ENCODE measurements at regions not wholly inside any gene's neighbourhood (a gene's known extent, or its start where the extent isn't known, plus 50 kb on each side); places are given as distances from the start of the nearest gene placed in this dataset.
"Not testable (repeated sequence)": the region's sequence is repeated elsewhere in the genome, so short reads cannot be mapped to it uniquely, and the experiment has no call there.

DNA sequence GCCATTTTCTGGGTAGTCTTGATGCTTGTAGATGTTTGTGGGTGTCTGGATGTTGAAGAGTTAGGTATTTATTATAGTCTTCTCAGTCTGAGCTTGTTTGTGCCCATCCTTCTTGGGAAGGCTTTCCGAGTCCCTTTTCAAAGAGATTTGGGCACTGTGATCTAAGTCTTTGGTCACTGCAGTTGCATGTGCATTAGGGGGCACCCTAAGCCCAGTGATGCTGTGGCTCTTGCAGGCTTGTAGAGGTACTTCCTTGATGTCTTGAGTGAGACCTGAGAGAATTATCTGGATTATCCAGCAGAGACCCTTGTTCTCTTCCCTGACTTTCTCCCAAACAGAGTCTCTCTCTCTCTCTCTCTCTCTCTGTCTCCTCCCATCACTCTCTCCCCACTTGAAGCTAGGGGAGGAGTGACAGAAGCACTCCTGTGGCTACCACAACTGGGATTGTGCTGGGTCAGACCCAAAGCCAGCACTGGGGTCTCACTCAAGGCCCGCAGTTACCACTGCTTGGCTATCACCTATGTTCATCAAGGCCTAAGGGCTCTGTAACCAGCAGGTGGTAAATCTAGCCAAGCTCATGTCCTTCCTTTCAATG is 68.5 kb downstream of the TMCO5A start:
- H3K36me3 ChIP-seq (ENCODE audit: control insufficient read depth, insufficient read depth, low read length), result no peaks in the 10 kb centered on the region
- peaks cover 8% of the 10 kb centered on the region for H3K4me1 ChIP-seq (ENCODE audit: control insufficient read depth, insufficient read depth, low read length)
- no peaks in the 10 kb centered on the region for H3K9me3 ChIP-seq (ENCODE audit: control insufficient read depth, low read length)
- no peak overlapping the region for H3K9ac ChIP-seq (ENCODE audit: low read length)
- H3K27me3 ChIP-seq (ENCODE audit: control insufficient read depth, insufficient read depth, low read length), result no peaks in the 10 kb centered on the region
- no peak overlapping the region for H3K4me3 ChIP-seq (ENCODE audit: low read length)

DNA sequence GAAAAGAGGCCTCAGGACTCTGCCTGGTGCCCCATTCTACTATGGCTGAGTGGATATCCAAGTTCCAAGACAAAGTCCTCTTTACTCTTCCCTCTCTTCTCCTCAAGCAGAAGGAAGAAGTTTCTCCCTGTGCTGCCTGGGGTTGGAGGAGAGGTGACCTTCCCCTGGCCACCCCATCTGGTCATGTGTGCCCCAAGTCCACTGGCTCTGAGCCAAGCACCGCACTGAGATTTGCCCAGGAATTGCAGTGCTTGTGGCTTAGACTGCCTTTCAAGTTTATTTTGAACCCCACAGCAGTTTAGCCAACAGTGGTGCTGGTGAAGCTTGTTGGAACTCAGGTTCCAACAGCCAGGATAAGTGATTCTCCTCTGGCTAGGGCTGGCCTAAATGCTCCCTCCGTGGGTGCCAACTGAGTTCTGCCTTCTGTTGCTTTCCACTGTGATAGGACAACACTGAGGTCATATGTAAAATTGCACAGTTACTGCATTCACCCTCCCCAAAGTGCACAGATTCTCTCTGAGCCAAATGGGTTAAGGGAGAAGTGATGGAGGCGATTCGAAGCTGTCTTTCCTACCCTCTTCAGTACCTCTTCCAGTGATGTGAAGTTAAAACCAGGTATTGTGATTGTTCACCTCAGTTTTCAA is 69.9 kb downstream of the TMCO5A start:
- Histone ChIP-seq H3K4me1 (ENCODE audit: control insufficient read depth, insufficient read depth, low read length) (peaks cover 8% of the 10 kb centered on the region), H3K4me3 (ENCODE audit: low read length) (no peak overlapping the region), H3K27me3 (ENCODE audit: control insufficient read depth, insufficient read depth, low read length) (no peaks in the 10 kb centered on the region), H3K9me3 (ENCODE audit: control insufficient read depth, low read length) (no peaks in the 10 kb centered on the region), H3K9ac (ENCODE audit: low read length) (no peak overlapping the region), H3K36me3 (ENCODE audit: control insufficient read depth, insufficient read depth, low read length) (no peaks in the 10 kb centered on the region)

DNA sequence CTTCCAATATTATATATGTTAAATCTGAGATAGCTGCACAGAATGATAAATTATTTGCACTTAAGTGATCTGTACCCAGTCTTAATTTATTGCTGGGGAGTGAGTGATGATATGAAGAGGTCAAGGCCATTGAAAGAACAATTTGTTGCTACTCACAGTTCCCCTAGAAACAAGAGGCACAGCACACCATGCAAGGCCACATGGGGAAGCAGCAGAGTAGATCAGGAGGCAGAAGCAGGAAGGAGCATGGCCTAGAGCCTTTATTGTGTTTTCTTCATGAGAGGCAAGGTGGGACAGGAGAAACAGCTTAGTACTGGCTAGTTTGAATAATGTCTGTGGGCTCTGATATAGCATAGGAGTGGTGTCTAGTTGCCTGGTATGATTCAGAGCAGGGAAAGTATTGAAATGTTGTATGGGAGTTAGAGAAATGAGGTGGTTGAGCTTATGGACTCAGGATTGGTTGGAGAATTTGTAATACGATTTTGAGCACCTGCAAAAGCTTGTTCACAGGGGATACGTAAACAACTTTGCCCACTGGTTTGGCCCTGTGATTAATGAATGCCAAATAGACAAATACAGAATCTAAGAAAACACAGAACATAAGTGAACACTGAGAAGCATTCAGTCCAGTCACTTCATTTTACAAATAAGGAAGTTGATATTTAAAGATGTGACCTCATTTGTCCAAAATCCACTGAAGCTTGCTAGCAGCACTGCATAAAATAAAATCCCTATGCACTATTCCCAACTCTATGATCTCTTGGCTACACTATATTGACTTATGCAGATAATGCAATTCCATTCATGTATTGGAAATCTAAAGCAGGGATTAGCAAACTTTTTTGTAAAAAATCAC is 71.7 kb downstream of the TMCO5A start:
- no peaks in the 10 kb centered on the region for H3K9me3 ChIP-seq (ENCODE audit: control insufficient read depth, low read length)
- H3K4me3 ChIP-seq (ENCODE audit: low read length), result no peak overlapping the region
- H3K4me1 ChIP-seq (ENCODE audit: control insufficient read depth, insufficient read depth, low read length), result peaks cover 8% of the 10 kb centered on the region
- no peak overlapping the region for H3K9ac ChIP-seq (ENCODE audit: low read length)
- no peaks in the 10 kb centered on the region for H3K36me3 ChIP-seq (ENCODE audit: control insufficient read depth, insufficient read depth, low read length)
- no peaks in the 10 kb centered on the region for H3K27me3 ChIP-seq (ENCODE audit: control insufficient read depth, insufficient read depth, low read length)

- peaks cover 8% of the 10 kb centered on the region for H3K4me1 ChIP-seq (ENCODE audit: control insufficient read depth, insufficient read depth, low read length)
- H3K4me3 ChIP-seq (ENCODE audit: low read length), result no peak overlapping the region
- H3K9ac ChIP-seq (ENCODE audit: low read length), result no peak overlapping the region
- no peaks in the 10 kb centered on the region for H3K9me3 ChIP-seq (ENCODE audit: control insufficient read depth, low read length)
- no peaks in the 10 kb centered on the region for H3K36me3 ChIP-seq (ENCODE audit: control insufficient read depth, insufficient read depth, low read length)
- no peaks in the 10 kb centered on the region for H3K27me3 ChIP-seq (ENCODE audit: control insufficient read depth, insufficient read depth, low read length)
These were observed 76.0 kb downstream of the TMCO5A start for GRCh38 chr15:38010395-38010794.

DNA sequence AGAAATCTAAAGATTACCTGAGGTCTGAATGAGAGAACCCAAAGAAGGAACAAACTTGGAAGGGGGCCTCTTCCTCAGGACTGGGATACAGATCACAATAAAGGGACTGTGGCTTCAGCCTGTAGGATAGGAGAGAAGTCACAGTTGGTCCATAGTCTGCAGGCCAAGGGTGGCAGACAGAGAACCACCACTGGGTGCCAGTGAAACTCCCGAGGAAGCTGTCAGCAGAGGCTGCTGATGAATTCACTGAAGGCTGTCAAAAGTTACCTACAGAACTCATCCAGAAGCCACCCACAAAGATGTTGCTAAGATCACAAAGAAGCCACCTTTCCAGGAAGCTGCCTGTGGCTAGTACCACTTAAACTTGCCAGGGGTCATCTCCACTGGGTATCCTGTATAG is 78.5 kb downstream of the TMCO5A start:
- Histone ChIP-seq H3K36me3 (ENCODE audit: control insufficient read depth, insufficient read depth, low read length) (no peaks in the 10 kb centered on the region), H3K27me3 (ENCODE audit: control insufficient read depth, insufficient read depth, low read length) (no peaks in the 10 kb centered on the region), H3K4me1 (ENCODE audit: control insufficient read depth, insufficient read depth, low read length) (no peaks in the 10 kb centered on the region), H3K4me3 (ENCODE audit: low read length) (no peak overlapping the region), H3K9ac (ENCODE audit: low read length) (no peak overlapping the region), H3K9me3 (ENCODE audit: control insufficient read depth, low read length) (no peaks in the 10 kb centered on the region)

DNA sequence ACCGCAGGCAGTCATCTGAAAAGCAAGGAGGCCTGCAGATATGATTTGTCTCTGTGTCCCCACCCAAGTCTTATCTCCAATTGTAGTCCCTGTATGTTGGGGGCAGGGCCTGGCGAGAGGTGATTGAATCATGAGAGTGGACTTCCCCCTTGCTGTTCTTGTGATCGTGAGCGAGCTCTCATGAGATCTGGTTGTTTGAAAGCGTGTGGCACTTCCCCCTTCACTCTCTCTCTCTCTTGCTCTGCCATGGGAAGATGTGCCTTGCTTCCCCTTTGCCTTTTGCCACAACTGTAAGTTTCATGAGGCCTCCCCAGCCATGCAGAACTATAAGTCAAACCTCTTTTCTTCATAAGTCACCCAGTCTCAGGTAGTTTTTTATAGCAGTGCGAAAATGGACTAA is 83.3 kb downstream of the TMCO5A start:
- Histone ChIP-seq H3K36me3 (ENCODE audit: control insufficient read depth, insufficient read depth, low read length) (no peaks in the 10 kb centered on the region), H3K9me3 (ENCODE audit: control insufficient read depth, low read length) (no peaks in the 10 kb centered on the region), H3K4me3 (ENCODE audit: low read length) (no peak overlapping the region), H3K4me1 (ENCODE audit: control insufficient read depth, insufficient read depth, low read length) (no peaks in the 10 kb centered on the region), H3K9ac (ENCODE audit: low read length) (no peak overlapping the region), H3K27me3 (ENCODE audit: control insufficient read depth, insufficient read depth, low read length) (no peaks in the 10 kb centered on the region)

GRCh38 chr15:38019066-38019465 is 84.6 kb downstream of the TMCO5A start:
- no peaks in the 10 kb centered on the region for H3K27me3 ChIP-seq (ENCODE audit: control insufficient read depth, insufficient read depth, low read length)
- no peaks in the 10 kb centered on the region for H3K4me1 ChIP-seq (ENCODE audit: control insufficient read depth, insufficient read depth, low read length)
- no peaks in the 10 kb centered on the region for H3K36me3 ChIP-seq (ENCODE audit: control insufficient read depth, insufficient read depth, low read length)
- H3K4me3 ChIP-seq (ENCODE audit: low read length), result no peak overlapping the region
- H3K9ac ChIP-seq (ENCODE audit: low read length), result no peak overlapping the region
- H3K9me3 ChIP-seq (ENCODE audit: control insufficient read depth, low read length), result no peaks in the 10 kb centered on the region

- Histone ChIP-seq H3K4me1 (ENCODE audit: control insufficient read depth, insufficient read depth, low read length) (no peaks in the 10 kb centered on the region), H3K9ac (ENCODE audit: low read length) (no peak overlapping the region), H3K27me3 (ENCODE audit: control insufficient read depth, insufficient read depth, low read length) (no peaks in the 10 kb centered on the region), H3K36me3 (ENCODE audit: control insufficient read depth, insufficient read depth, low read length) (no peaks in the 10 kb centered on the region), H3K4me3 (ENCODE audit: low read length) (no peak overlapping the region), H3K9me3 (ENCODE audit: control insufficient read depth, low read length) (no peaks in the 10 kb centered on the region)
These were observed 86.8 kb downstream of the TMCO5A start for GRCh38 chr15:38021259-38021658.

DNA sequence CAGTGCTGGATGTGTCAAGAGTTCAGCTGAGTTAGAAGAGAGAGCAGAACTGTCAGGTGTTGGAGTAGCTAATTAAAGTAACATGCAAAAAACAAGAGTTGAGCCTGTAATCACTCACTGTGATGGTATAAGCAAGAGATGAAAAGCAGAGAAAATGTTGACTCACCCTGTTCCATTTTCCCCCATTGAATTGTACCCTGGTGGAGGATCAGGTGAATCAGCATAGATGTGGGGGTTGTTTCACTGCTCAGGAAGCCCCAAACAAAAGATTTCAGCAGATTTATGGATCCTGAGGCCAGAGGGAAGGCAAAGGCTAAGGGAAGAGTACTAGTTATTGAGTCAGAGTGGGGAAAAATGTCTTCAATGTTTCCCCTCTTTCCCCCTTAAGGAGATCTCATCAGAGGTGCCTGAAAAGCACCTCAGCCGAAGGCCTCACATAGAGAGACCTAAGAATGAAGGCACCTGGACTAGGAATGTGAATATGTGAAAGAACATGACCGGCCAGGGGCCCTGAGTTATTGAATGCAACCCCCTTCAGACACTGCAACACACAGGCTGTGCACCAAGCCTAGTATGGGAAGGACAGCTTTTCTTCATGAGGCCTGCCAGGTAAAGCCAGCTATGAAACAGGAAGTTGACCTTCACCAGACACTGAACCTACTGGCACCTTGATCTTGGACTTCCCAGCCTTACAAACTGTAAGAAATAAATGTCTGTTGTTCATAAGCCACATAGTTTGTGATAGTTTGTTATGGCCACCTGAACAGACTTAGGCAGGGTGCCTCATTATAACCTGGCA is 90.1 kb downstream of the TMCO5A start:
- Histone ChIP-seq H3K36me3 (ENCODE audit: control insufficient read depth, insufficient read depth, low read length) (no peaks in the 10 kb centered on the region), H3K27me3 (ENCODE audit: control insufficient read depth, insufficient read depth, low read length) (no peaks in the 10 kb centered on the region), H3K4me3 (ENCODE audit: low read length) (no peak overlapping the region)

GRCh38 chr15:38025656-38026055 is 91.2 kb downstream of the TMCO5A start:
- H3K4me1 ChIP-seq (ENCODE audit: control insufficient read depth, insufficient read depth, low read length); H3K9ac ChIP-seq (ENCODE audit: low read length); H3K9me3 ChIP-seq (ENCODE audit: control insufficient read depth, low read length); H3K4me3 ChIP-seq (ENCODE audit: low read length); H3K27me3 ChIP-seq (ENCODE audit: control insufficient read depth, insufficient read depth, low read length); H3K36me3 ChIP-seq (ENCODE audit: control insufficient read depth, insufficient read depth, low read length): not testable (repeated sequence)

More for the DNA sequence above, 90.1 kb downstream of the TMCO5A start:
- Histone ChIP-seq H3K9ac (ENCODE audit: low read length) (no peak overlapping the region), H3K9me3 (ENCODE audit: control insufficient read depth, low read length) (no peaks in the 10 kb centered on the region), H3K4me1 (ENCODE audit: control insufficient read depth, insufficient read depth, low read length) (no peaks in the 10 kb centered on the region)

DNA sequence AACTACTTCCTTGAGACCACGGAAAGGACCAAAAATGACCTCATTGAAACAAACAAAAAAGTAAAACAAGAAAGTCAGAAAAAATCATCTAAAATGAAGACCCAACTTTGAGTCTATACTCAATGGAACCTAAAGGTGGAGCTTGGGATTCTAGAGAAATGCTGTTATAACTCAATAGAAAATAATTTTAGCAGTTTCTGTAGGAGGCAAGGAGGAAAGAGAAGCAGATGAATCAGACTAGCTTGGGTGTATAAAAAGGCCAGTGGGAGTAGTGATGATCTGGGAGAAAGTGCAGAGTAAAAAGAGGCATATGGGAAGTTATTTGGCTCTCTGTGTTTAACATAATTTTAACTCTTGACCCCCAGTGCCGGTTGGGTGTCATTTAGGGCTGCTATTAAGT is 94.4 kb downstream of the TMCO5A start:
- no peaks in the 10 kb centered on the region for H3K27me3 ChIP-seq (ENCODE audit: control insufficient read depth, insufficient read depth, low read length)
- no peak overlapping the region for H3K9ac ChIP-seq (ENCODE audit: low read length)
- H3K9me3 ChIP-seq (ENCODE audit: control insufficient read depth, low read length), result no peaks in the 10 kb centered on the region
- H3K36me3 ChIP-seq (ENCODE audit: control insufficient read depth, insufficient read depth, low read length), result no peaks in the 10 kb centered on the region
- no peaks in the 10 kb centered on the region for H3K4me1 ChIP-seq (ENCODE audit: control insufficient read depth, insufficient read depth, low read length)
- no peak overlapping the region for H3K4me3 ChIP-seq (ENCODE audit: low read length)

GRCh38 chr15:38029736-38030135 is 95.3 kb downstream of the TMCO5A start:
- H3K27me3 ChIP-seq (ENCODE audit: control insufficient read depth, insufficient read depth, low read length), result no peaks in the 10 kb centered on the region
- no peak overlapping the region for H3K9ac ChIP-seq (ENCODE audit: low read length)
- no peaks in the 10 kb centered on the region for H3K4me1 ChIP-seq (ENCODE audit: control insufficient read depth, insufficient read depth, low read length)
- no peaks in the 10 kb centered on the region for H3K9me3 ChIP-seq (ENCODE audit: control insufficient read depth, low read length)
- no peak overlapping the region for H3K4me3 ChIP-seq (ENCODE audit: low read length)
- H3K36me3 ChIP-seq (ENCODE audit: control insufficient read depth, insufficient read depth, low read length), result no peaks in the 10 kb centered on the region

All from mucosa of stomach (tissue), 1 donor.